Subcutaneous abdominal adipose tissue (tissue), 5 donors: ENCODE measurements at regions not wholly inside any gene's neighbourhood (a gene's known extent, or its start where the extent isn't known, plus 50 kb on each side); places are given as distances from the start of the nearest gene placed in this dataset.

ENCODE experiments used
- H3K27ac ChIP-seq: one replicate; pipeline ENCODE4 v1.7.0; 2013; ENCODE audit warnings: low read depth, mild to moderate bottlenecking, inconsistent platforms, low read length, moderate library complexity
- H3K27me3 ChIP-seq, 5 donors: one replicate each; pipeline ENCODE4 v1.7.0; 2013; ENCODE audit warnings: low read length in 5 of 5, inconsistent platforms in 1 of 5; ENCODE audit not compliant: control insufficient read depth in 5 of 5, insufficient read depth in 4 of 5
- H3K36me3 ChIP-seq, 5 donors: one replicate each; pipeline ENCODE4 v1.7.0; 2013; ENCODE audit warnings: low read length in 5 of 5; ENCODE audit not compliant: control insufficient read depth in 5 of 5, insufficient read depth in 5 of 5
- H3K4me1 ChIP-seq, 5 donors: one replicate each; pipeline ENCODE4 v1.7.0; 2013; ENCODE audit warnings: low read length in 5 of 5, mild to moderate bottlenecking in 3 of 5, moderate library complexity in 1 of 5; ENCODE audit not compliant: control insufficient read depth in 5 of 5, insufficient read depth in 5 of 5
- H3K4me3 ChIP-seq, 5 donors: one replicate each; pipeline ENCODE4 v1.7.0; 2013; ENCODE audit warnings: low read length in 5 of 5, low read depth in 1 of 5
- H3K9ac ChIP-seq, 5 donors: one replicate each; pipeline ENCODE4 v1.7.0; 2013; ENCODE audit warnings: low read length in 5 of 5, mild to moderate bottlenecking in 4 of 5, moderate library complexity in 3 of 5
- H3K9me3 ChIP-seq, 5 donors: one replicate each; pipeline ENCODE4 v1.7.0; 2013; ENCODE audit warnings: low read length in 5 of 5; ENCODE audit not compliant: control insufficient read depth in 5 of 5
- donor health status: healthy.
- donor health status: healthy.
- donor health status: healthy.
- donor health status: healthy.
- donor health status: healthy.

DNA sequence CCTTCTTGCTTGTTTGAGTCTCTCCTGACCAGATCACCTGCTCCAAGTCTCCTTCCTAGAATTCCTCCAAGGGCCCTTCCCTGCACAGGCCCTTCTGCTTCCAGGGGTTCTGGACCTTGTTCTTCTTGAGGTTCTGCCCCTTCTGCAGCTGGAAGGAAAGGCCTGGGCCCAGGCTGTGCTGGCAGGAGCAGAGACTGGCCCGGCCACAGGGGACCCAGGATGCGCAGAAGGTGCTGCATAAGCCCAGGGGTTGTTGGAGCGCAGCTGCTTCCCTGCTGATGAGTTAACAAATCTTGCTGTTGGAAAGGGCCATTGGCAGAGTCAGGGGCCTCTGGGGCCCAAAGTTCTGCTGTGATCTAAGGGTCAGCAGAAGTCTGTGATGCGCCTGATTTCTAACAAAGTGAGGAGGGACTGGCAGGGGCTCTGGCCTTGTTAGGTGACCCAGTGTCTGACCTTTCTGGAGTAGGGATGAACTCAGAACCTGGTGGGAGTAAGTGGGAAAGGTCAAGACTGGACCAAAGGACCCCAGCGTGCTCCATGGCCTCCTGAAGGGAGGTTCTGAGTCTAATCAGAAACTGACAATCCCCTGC is 509.8 kb downstream of the PTPRU start:
- Histone ChIP-seq H3K9ac (no peak overlapping the region), H3K27ac (no peak overlapping the region), H3K36me3 (no peaks in the 10 kb centered on the region), H3K27me3 (peaks cover 0 to 12% (median 4%) of the 10 kb centered on the region in 5 donors), H3K4me1 (no peaks in the 10 kb centered on the region), H3K9me3 (no peaks in the 10 kb centered on the region), H3K4me3 (no peak overlapping the region)

DNA sequence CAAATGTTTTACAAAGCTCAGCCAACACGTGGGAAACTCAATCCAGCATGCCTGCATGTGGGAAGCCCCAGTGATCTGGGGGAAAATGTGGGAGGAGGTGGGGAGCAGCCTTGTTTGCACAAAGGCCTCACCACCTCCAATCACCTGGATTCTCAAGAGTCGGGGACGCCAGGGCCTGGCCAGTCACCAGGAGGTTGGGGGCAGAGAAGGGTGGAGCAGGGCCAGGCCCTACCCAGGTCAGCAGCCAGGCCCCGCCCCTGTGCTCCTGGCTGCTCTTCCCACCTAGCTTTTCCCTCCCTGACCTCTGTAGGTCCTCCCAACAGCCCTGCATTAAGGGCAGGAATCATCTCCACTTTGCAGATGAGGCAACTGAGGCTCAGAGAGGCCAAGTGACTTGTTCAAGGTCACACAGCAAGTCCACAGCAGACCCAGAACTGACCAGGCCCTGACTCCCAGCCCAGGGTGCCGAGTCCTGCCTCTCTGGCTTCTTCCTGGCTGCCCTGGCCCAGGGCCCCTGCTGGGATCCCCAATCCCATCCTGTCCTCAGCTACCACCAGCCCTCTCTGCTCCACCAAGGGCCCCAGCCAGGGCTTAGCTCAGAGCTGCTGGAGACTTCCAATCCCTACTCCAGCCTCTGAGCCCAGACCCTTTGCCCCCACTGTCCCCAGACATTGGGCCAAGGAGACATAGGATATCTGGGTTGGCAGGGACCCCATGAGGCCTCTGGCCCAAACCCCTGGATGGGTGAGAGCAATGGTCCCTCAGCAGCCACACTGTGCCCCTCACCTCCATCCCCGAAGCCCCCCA is 508.6 kb downstream of the PTPRU start:
- Histone ChIP-seq H3K9me3 (no peaks in the 10 kb centered on the region), H3K4me3 (no peak overlapping the region), H3K9ac (no peak overlapping the region), H3K27ac (no peak overlapping the region), H3K4me1 (no peaks in the 10 kb centered on the region), H3K36me3 (no peaks in the 10 kb centered on the region), H3K27me3 (peaks cover 0 to 16% (median 4%) of the 10 kb centered on the region in 5 donors)

DNA sequence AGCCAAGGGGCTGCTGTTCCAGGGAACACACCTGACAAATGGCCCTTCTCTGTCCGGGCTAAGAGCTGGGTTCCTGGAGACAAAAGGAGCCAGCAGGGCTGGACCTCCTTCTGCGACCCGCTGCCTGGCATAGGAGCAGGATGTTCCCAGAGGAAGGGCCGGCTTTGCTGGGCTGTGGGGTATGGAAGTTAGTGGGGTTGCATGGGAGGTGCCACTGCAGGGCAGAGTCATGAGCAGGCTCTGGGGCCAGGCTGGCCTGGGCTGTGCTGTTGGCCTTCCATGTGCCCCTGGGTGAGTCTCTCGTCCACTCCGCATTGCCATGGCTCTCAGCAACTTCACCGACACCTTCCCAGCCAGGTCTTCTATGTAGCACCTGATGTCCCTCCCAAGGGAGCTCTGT is 507.6 kb downstream of the PTPRU start:
- H3K9me3 ChIP-seq: no peaks in the 10 kb centered on the region
- H3K4me3 ChIP-seq: no peak overlapping the region
- peaks cover 0 to 25% (median 4%) of the 10 kb centered on the region in 5 donors for H3K27me3 ChIP-seq
- H3K36me3 ChIP-seq: no peaks in the 10 kb centered on the region
- H3K27ac ChIP-seq: no peak overlapping the region
- H3K9ac ChIP-seq: no peak overlapping the region
- no peaks in the 10 kb centered on the region for H3K4me1 ChIP-seq

DNA sequence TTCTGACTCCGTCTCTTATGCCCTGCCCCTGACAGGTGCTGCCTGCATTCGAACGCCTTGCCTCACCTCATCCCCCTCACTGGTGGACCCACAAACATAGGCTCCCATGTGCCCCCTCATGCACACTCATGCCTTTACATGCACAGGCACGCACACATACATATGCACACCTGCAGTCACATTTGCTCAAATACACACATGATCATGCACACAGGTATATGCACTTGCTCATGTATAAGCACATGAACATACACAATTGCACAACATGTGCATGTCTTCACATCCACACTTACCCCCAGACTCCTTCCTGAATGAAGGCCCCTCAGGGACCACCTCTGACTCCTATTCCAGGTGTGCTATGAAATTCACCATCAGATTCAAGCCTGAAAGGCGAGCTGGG is 506.9 kb downstream of the PTPRU start:
- Histone ChIP-seq H3K4me3 (no peak overlapping the region), H3K4me1 (no peaks in the 10 kb centered on the region), H3K27ac (no peak overlapping the region), H3K27me3 (peaks cover 0 to 26% (median 4%) of the 10 kb centered on the region in 5 donors), H3K9ac (no peak overlapping the region), H3K9me3 (no peaks in the 10 kb centered on the region), H3K36me3 (no peaks in the 10 kb centered on the region)

DNA sequence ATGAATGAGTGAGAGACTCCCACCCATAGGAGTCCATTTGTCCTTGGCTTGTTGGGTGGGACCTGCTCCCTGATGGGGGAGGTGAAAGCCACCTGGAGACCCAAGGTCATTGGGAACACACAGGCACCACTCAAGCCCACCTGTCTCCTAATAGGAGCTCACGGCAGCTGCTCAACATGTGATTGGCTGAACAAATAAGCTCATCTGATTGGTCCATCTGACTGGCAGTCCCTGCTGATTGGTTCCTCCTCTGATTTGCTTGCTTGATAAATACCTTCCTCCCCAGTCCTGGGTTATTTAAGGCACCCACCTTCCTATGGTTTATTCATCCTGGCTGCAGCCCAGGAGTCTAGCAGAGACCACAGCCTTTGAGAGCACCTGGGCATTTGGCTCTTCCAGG is 502.9 kb downstream of the PTPRU start:
- Histone ChIP-seq H3K9ac (no peak overlapping the region), H3K27ac (no peak overlapping the region), H3K4me1 (no peaks in the 10 kb centered on the region), H3K4me3 (no peak overlapping the region), H3K9me3 (no peaks in the 10 kb centered on the region), H3K36me3 (no peaks in the 10 kb centered on the region), H3K27me3 (peaks cover 2 to 29% (median 4%) of the 10 kb centered on the region in 5 donors)

DNA sequence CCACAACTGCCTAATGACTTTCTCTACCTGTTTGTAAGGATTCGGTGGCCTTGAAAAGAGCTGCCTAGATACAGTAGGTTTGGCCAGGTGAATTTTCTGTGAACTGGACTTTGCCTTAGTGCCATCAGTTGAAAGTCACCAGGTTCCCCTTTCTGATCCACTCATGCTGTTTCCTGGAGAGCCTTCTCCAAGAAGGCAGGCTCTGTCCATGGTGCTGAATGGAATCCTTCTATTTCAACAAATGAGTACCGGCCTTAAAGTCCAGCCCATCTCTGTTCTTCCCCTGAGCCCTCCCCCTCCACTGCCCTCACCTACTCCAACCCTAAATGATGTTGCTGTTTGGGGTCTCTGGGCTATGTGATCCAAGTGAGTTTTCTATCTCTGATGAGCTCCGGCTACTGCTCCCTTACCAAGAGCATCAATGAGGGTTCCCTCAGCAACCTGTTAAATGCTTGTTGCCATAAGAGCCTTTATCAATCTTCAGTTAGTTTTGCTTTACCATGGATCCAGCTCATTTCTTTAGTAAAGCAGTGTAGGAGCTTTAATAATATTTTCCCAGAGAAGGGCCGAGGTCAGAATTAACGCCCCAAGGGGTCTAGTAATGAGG is 500.4 kb downstream of the PTPRU start:
- Histone ChIP-seq H3K27ac (no peak overlapping the region), H3K36me3 (no peaks in the 10 kb centered on the region), H3K27me3 (peaks cover 0 to 19% (median 7%) of the 10 kb centered on the region in 5 donors), H3K9ac (no peak overlapping the region), H3K9me3 (no peaks in the 10 kb centered on the region), H3K4me1 (peaks cover 0 to 8% (median 4%) of the 10 kb centered on the region in 5 donors), H3K4me3 (no peak overlapping the region)

DNA sequence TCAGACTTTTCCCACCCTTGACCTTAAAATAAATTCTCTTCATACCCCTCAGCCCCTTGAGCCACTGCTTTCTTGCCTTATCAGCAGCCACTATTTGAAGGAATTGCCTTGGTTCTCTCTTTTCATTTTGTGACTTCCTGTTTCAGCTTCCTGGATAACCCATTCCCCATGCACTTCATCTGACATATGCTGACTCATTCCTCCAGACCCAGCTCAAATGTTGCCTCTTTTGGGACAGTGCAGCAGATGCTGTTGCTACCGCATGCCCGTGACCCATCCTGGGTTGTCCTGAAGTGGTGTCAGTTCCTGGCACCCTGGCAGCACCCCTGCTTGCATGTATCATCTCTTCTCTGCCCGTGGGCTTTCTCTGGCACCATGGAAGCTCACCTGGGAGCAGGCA is 496.1 kb downstream of the PTPRU start:
- H3K27ac ChIP-seq: no peak overlapping the region
- no peaks in the 10 kb centered on the region for H3K9me3 ChIP-seq
- peaks cover 0 to 10% (median 4%) of the 10 kb centered on the region in 5 donors for H3K4me1 ChIP-seq
- H3K36me3 ChIP-seq: no peaks in the 10 kb centered on the region
- no peak overlapping the region for H3K4me3 ChIP-seq
- peaks cover 0 to 3% (median 2%) of the 10 kb centered on the region in 5 donors for H3K27me3 ChIP-seq
- no peak overlapping the region for H3K9ac ChIP-seq

DNA sequence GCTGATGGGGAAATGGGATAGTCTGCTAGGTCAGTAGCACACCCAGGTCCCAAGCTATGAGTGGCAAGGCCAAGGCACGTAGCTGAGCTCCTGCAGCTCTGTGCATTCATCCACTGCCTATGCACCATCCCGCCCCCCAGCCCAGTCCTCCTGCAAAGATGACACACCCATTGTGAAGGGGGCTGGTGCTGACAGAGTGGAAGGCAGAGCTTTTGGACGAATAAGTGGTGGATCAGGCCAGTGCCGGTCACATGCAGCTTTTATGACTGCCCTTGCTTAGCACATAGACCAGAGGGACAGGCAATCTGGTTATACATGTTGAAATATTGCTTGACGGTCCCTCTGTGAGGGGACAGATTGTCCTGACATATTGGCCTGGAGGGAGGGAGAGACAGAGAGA is 494.3 kb downstream of the PTPRU start:
- H3K27me3 ChIP-seq: peaks cover 0 to 3% (median 0%) of the 10 kb centered on the region in 5 donors

DNA sequence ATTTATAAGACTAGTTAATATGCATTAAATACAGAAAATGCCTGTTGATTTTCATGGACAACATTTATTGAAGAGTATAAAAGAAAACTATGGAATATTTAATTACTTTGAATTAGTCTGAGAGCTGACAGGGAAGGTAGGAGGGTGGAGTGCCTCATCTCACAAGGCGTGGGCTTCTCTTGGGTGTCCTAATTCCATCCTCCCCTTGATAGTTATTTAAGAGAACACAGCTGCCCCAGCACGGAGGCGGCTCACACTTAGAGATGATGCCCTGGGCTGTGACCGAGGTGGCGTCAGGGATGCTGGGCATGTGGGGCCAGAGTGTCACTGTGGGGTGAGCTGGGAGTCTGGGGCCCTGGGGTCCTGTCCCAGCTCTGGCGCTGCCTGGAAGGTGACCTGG is 493.0 kb downstream of the PTPRU start:
- H3K9me3 ChIP-seq: no peaks in the 10 kb centered on the region
- H3K4me1 ChIP-seq: peaks cover 0 to 10% (median 4%) of the 10 kb centered on the region in 5 donors
- H3K36me3 ChIP-seq: no peaks in the 10 kb centered on the region
- peaks cover 0 to 3% (median 0%) of the 10 kb centered on the region in 5 donors for H3K27me3 ChIP-seq
- H3K4me3 ChIP-seq: no peak overlapping the region
- no peak overlapping the region for H3K9ac ChIP-seq
- H3K27ac ChIP-seq: no peak overlapping the region

More for the DNA sequence above, 494.3 kb downstream of the PTPRU start:
- Histone ChIP-seq H3K9ac (no peak overlapping the region), H3K4me1 (peaks cover 0 to 10% (median 4%) of the 10 kb centered on the region in 5 donors), H3K27ac (no peak overlapping the region), H3K4me3 (no peak overlapping the region), H3K9me3 (no peaks in the 10 kb centered on the region), H3K36me3 (no peaks in the 10 kb centered on the region)

DNA sequence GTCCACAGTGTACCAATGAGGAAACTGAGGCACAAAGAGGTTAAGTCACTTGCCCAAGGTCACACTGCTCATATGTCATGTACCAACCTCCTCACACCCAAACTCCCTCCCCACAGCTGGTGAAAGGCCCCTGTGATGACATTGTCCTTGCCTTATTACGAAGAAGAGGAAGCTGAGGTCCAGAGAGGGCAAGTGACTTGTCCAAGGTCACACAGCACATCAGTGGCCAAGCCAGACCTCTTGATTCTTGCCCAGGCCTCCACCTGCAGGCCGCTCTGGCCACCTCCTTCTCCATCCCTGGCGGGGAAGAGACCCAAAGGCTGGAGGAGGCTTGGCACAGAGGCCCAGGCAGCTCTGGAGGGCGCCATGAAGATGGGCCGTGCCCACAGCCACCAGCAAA is 492.4 kb downstream of the PTPRU start:
- Histone ChIP-seq H3K27ac (no peak overlapping the region), H3K9ac (no peak overlapping the region), H3K27me3 (peaks cover 0 to 3% (median 0%) of the 10 kb centered on the region in 5 donors), H3K4me1 (peaks cover 0 to 10% (median 4%) of the 10 kb centered on the region in 5 donors), H3K4me3 (no peak overlapping the region), H3K36me3 (no peaks in the 10 kb centered on the region), H3K9me3 (peaks cover 0 to under 1% (median 0%) of the 10 kb centered on the region in 5 donors)
